GM13976 (cell line): ENCODE measurements at regions not wholly inside any gene's neighbourhood (a gene's known extent, or its start where the extent isn't known, plus 50 kb on each side); places are given as distances from the start of the nearest gene placed in this dataset.

Source experiments
- DNase-seq: peaks from one replicate; pipeline ENCODE4 v3.0.0; 2012; ENCODE audit warnings: low spot score
- CTCF ChIP-seq: IDR thresholded peaks from 2 replicates; pipeline ENCODE4 v1.5.1; 2012; ENCODE audit warnings: borderline replicate concordance, mild to moderate bottlenecking; ENCODE audit not compliant: insufficient read depth; ENCODE audit errors: extremely low read depth, missing control alignments, control extremely low read depth
- in situ Hi-C: fragments of 300-500 bp; cut with MboI; formaldehyde crosslinking; loops from one replicate; pipeline ENCODE4 v1.12.0; 2022; ENCODE audit warnings: low sequenced_read_pairs, mixed read lengths, inconsistent platforms; ENCODE audit not compliant: unreplicated experiment

GRCh38 chr22:47287516-47287915, 525.1 kb downstream of the TBC1D22A start:
- TF ChIP-seq CTCF: no peak
- in situ Hi-C loops: no loop called here

GRCh38 chr22:47286590-47286989, 524.1 kb downstream of the TBC1D22A start:
- in situ Hi-C loops: no loop called here
- peak; percentile 20 for DNase-seq
- no peak for TF ChIP-seq CTCF

More at GRCh38 chr22:47287516-47287915, 525.1 kb downstream of the TBC1D22A start:
- DNase-seq: no peak

GRCh38 chr22:47285981-47286380, 523.5 kb downstream of the TBC1D22A start:
- in situ Hi-C loops: no loop called here
- peak; percentile 17 for DNase-seq
- no peak for TF ChIP-seq CTCF

- in situ Hi-C loops: no loop called here
- peak; percentile 13 for DNase-seq
- no peak for TF ChIP-seq CTCF
These were observed 522.4 kb downstream of the TBC1D22A start for GRCh38 chr22:47284822-47285221.

- in situ Hi-C loops: no loop called here
- TF ChIP-seq CTCF: no peak
- peak; percentile 13 for DNase-seq
These were observed 521.9 kb downstream of the TBC1D22A start for GRCh38 chr22:47284360-47284759.

- peak; percentile 28 for DNase-seq
- in situ Hi-C loops: no loop called here
- TF ChIP-seq CTCF: no peak
These were observed 521.3 kb downstream of the TBC1D22A start for GRCh38 chr22:47283616-47284270.
